Neutrophil (primary cell): ENCODE measurements at regions not wholly inside any gene's neighbourhood (a gene's known extent, or its start where the extent isn't known, plus 50 kb on each side); places are given as distances from the start of the nearest gene placed in this dataset.

Source experiments
- H3K27ac ChIP-seq: fragments of 200-600 bp; sonication (generic); 2 replicates; pipeline ENCODE4 v1.5.1; 2016; ENCODE audit warnings: mild to moderate bottlenecking, moderate library complexity
- H3K27me3 ChIP-seq: fragments of 200-600 bp; sonication (generic); 2 replicates; pipeline ENCODE4 v1.6.0; 2016; ENCODE audit warnings: mild to moderate bottlenecking
- H3K36me3 ChIP-seq: fragments of 200-600 bp; sonication (generic); 2 replicates; pipeline ENCODE4 v1.5.1; 2017
- H3K4me1 ChIP-seq, 2 experiments: fragments of 200-600 bp in 1 of 2; sonication (generic) in 1 of 2; 1 replicate in 1 of 2; 2 replicates in 1 of 2; pipeline versions ENCODE4 v1.5.1 to v1.6.1; 2013 to 2016; ENCODE audit warnings: low read depth in 1 of 2, low read length in 1 of 2, mild to moderate bottlenecking in 1 of 2, moderate library complexity in 1 of 2; ENCODE audit not compliant: control insufficient read depth in 1 of 2, insufficient read depth in 1 of 2
- H3K4me3 ChIP-seq, 2 experiments: fragments of 200-600 bp in 1 of 2; sonication (generic) in 1 of 2; 1 replicate in 1 of 2; 2 replicates in 1 of 2; pipeline ENCODE4 v1.5.1; 2013 to 2016; ENCODE audit warnings: low read depth in 1 of 2, low read length in 1 of 2, mild to moderate bottlenecking in 1 of 2, moderate library complexity in 1 of 2
- H3K9me3 ChIP-seq: fragments of 200-600 bp; sonication (generic); 2 replicates; pipeline ENCODE4 v1.5.1; 2016
- TF ChIP-seq, protein P1 (sequence below): fragments of 200-600 bp; sonication (generic); IDR thresholded peaks from 2 replicates; pipeline ENCODE4 v1.5.1; 2016; ENCODE audit warnings: antibody characterized with exemption

DNA sequence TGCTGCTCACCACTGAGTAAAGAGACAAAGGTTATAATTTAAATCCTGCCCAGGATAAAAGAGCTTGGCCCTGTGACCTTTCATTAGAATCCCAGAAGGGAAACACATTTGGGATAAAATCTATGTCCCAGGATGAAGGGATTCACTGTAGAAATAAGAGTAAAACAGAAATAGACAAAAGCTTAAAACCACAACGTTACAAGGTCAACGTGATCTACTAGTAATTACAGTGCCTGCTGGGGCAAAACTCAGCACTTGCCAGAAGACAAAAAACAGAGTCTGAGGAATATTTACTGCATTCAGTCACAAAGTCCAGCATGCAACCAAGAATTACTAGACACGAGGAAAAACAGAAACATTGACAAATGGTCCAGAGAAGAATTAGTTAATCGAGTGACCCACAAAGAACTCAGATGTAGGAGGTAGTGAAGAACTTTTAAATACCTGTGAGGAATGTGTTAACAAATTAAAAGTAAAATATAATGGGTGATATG is 982.3 kb downstream of the GATA3 start:
- TF ChIP-seq, protein P1, sequence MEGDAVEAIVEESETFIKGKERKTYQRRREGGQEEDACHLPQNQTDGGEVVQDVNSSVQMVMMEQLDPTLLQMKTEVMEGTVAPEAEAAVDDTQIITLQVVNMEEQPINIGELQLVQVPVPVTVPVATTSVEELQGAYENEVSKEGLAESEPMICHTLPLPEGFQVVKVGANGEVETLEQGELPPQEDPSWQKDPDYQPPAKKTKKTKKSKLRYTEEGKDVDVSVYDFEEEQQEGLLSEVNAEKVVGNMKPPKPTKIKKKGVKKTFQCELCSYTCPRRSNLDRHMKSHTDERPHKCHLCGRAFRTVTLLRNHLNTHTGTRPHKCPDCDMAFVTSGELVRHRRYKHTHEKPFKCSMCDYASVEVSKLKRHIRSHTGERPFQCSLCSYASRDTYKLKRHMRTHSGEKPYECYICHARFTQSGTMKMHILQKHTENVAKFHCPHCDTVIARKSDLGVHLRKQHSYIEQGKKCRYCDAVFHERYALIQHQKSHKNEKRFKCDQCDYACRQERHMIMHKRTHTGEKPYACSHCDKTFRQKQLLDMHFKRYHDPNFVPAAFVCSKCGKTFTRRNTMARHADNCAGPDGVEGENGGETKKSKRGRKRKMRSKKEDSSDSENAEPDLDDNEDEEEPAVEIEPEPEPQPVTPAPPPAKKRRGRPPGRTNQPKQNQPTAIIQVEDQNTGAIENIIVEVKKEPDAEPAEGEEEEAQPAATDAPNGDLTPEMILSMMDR = no peak
- Histone ChIP-seq H3K27ac (no peak overlapping the region), H3K27me3 (no peaks in the 10 kb centered on the region), H3K4me1 (no peaks in the 10 kb centered on the region), H3K36me3 (no peaks in the 10 kb centered on the region), H3K4me3 (no peak overlapping the region), H3K9me3 (no peaks in the 10 kb centered on the region)

DNA sequence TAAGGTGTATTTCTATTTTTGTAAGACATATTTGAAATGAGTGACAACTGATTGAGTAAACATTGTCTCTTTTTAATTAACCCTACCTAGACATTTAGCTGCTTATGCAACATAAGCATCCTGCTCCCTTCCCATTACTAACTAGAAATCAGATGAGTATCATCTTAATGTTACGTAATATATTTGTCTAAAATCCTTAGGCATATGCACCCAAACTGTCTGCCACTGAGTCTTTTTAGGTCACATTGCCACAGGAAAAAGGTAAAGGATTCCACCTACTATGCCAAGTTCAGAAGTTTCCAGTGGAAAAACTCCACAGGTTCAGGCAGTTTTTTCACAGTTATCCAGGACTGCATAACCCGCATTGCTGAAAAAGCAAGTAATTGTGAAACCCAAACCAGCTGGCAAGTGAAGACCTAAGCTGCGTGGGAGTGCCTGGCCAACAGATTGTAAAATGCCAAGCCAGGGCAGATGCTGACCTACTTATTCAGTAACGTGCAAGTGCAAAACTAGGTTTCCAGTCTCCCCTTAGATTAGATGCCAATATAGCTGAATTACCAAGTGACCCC is 983.7 kb downstream of the GATA3 start:
- TF ChIP-seq, protein P1 = no peak
- Histone ChIP-seq H3K36me3 (no peaks in the 10 kb centered on the region), H3K27ac (no peak overlapping the region), H3K9me3 (no peaks in the 10 kb centered on the region), H3K4me1 (no peaks in the 10 kb centered on the region), H3K4me3 (no peak overlapping the region), H3K27me3 (no peaks in the 10 kb centered on the region)

DNA sequence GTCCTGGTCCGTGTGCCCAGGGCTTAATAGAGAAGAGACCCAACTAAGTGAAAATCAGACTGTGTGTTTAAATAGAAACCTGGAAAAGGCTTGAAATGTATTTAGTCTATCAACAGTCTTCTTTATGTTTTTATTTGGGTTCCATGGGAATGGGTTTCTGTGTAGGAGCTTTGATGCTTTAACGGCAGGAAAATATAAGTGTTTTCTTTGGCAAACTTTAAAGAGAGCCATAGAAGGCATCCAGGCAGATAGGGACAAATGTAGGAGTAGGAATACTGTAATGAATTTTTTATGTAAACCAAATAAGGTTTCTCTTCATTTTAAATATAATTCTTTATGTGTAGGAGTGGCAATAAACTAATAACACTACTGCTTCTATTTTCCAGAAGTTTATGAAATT is 989.0 kb downstream of the GATA3 start:
- H3K9me3 ChIP-seq = no peaks in the 10 kb centered on the region
- no peaks in the 10 kb centered on the region for H3K36me3 ChIP-seq
- no peaks in the 10 kb centered on the region for H3K4me1 ChIP-seq
- no peak overlapping the region for H3K27ac ChIP-seq
- H3K4me3 ChIP-seq = no peak overlapping the region
- no peaks in the 10 kb centered on the region for H3K27me3 ChIP-seq
- TF ChIP-seq, protein P1 = no peak

DNA sequence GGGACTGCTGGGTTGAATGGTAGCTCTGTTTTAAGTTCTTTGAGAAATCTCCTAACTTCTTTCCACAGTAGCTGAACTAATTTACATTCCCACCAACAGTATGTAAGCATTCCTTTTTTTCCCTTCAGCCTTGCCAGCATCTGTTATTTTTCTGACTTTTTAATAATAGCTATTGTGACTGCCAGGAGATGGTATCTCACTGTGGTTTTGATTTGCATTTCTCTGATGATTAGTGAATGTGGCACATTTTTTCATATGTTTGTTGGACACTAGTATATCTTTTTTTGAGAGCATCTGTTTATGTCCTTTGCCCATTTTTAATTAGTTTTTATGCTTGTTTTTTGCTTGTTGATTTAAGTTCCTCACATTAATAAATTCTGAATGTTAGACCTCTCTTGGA is 990.8 kb downstream of the GATA3 start:
- Histone ChIP-seq H3K9me3 (no peaks in the 10 kb centered on the region), H3K4me3 (no peak overlapping the region), H3K27ac (no peak overlapping the region), H3K36me3 (no peaks in the 10 kb centered on the region), H3K4me1 (no peaks in the 10 kb centered on the region), H3K27me3 (no peaks in the 10 kb centered on the region)
- TF ChIP-seq, protein P1 = no peak

DNA sequence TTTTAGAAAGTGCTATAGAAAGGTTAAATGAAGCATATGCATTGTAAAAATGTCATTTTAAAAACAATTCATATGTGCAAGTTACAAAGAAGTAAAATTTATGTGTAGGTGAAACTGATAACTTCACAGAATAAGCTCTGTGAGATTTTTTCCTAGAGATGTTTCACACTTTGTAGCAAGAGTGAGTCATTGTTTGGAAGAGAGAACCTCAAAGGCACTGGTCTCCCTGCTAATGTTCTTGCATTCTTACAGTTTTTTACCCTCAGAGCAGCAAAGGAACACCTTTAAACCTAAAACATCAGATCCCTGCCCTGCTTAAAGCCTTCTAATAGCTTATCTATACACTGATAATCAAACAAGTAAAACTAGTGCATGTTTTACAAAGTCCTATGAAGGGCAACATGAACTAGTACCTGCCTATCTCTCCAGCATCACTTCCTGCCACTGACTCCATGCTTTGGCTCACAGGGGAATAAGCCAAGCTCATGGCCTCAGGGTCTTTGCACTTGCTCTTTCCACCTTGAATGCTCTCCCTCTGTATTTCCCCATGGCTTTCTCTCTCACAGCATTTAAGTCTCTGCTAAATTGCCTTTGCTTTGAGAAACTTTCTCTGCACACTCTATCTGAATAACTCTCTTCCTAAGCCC is 997.0 kb downstream of the GATA3 start:
- TF ChIP-seq, protein P1 = no peak
- Histone ChIP-seq H3K27me3 (no peaks in the 10 kb centered on the region), H3K9me3 (no peaks in the 10 kb centered on the region), H3K36me3 (no peaks in the 10 kb centered on the region), H3K27ac (no peak overlapping the region), H3K4me3 (no peak overlapping the region), H3K4me1 (no peaks in the 10 kb centered on the region)
